Right lobe of liver (tissue), 4 donors: ENCODE measurements at regions not wholly inside any gene's neighbourhood (a gene's known extent, or its start where the extent isn't known, plus 50 kb on each side); places are given as distances from the start of the nearest gene placed in this dataset.

Experiments
- CTCF ChIP-seq, 4 donors: fragments of 200-600 bp in 3 of 4; fragments of 450-650 bp in 1 of 4; IDR thresholded peaks; one replicate each; pipeline versions ENCODE4 v1.5.1 to v1.8.0; 2016 to 2022; ENCODE audit warnings: antibody characterized with exemption in 4 of 4, mild to moderate bottlenecking in 2 of 4
- POLR2A ChIP-seq: fragments of 450-650 bp; IDR thresholded peaks from one replicate; pipeline ENCODE4 v1.6.1; 2017; ENCODE audit warnings: antibody characterized with exemption, mild to moderate bottlenecking
- donor health status: DM: no; HTN: no; CAD: no.
- donor health status: DM: no; HTN: no; CAD: no.
- donor health status: DM: no; HTN: yes; CAD: no.

GRCh38 chr2:156845806-156846558 lies 409.8 kb downstream of the GPD2 start:
- TF ChIP-seq CTCF (IDR thresholded peaks at IDR 0.05) (no peak), POLR2A (no peak)
